ENCODE measurements at regions not wholly inside any gene's neighbourhood (a gene's known extent, or its start where the extent isn't known, plus 50 kb on each side); places are given as distances from the start of the nearest gene placed in this dataset.

DNA sequence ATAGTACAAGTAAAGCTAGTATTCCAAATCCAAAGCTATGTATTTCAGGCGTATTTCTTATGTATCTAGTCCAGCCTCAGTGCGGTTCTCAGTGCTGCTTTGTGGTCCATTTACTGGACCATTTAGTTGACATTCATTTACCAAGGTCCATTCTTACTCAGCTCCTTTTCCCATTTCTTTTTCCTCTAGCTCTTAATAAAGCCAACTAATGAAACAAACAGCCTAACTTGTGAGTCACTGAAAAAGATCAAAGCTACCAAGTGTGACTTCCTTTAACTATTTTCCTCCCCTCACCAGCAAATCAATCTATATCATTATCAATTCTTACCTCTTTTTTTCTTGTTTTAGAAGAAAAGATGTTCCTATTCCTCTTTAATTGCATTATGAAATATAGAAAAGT is 64.0 kb downstream of the CYB561 start:
- TF ChIP-seq, protein P1, sequence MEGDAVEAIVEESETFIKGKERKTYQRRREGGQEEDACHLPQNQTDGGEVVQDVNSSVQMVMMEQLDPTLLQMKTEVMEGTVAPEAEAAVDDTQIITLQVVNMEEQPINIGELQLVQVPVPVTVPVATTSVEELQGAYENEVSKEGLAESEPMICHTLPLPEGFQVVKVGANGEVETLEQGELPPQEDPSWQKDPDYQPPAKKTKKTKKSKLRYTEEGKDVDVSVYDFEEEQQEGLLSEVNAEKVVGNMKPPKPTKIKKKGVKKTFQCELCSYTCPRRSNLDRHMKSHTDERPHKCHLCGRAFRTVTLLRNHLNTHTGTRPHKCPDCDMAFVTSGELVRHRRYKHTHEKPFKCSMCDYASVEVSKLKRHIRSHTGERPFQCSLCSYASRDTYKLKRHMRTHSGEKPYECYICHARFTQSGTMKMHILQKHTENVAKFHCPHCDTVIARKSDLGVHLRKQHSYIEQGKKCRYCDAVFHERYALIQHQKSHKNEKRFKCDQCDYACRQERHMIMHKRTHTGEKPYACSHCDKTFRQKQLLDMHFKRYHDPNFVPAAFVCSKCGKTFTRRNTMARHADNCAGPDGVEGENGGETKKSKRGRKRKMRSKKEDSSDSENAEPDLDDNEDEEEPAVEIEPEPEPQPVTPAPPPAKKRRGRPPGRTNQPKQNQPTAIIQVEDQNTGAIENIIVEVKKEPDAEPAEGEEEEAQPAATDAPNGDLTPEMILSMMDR (IDR thresholded peaks at IDR 0.05), result no peak
- no peak for TF ChIP-seq POLR2A (IDR thresholded peaks at IDR 0.05)
- no peak for TF ChIP-seq EP300 (IDR thresholded peaks at IDR 0.05)
- no peak for TF ChIP-seq POLR2AphosphoS5 (IDR thresholded peaks at IDR 0.05)
